HL-60 (cell line): ENCODE measurements at regions not wholly inside any gene's neighbourhood (a gene's known extent, or its start where the extent isn't known, plus 50 kb on each side); places are given as distances from the start of the nearest gene placed in this dataset.

ENCODE experiments used
- DNase-seq, 2 experiments: peaks; one replicate each; pipeline ENCODE4 v3.0.0-alpha.2; 2010 to 2020; ENCODE audit warnings: low read depth in 1 of 2, low spot score in 1 of 2
- H3K27ac ChIP-seq: fragments of 250-450 bp; sonication (Bioruptor Pico); replicated peaks from 2 replicates; pipeline ENCODE4 v1.5.1; 2020; ENCODE audit warnings: mild to moderate bottlenecking, moderate library complexity
- H3K27me3 ChIP-seq: fragments of 250-450 bp; sonication (Bioruptor Pico); 2 replicates; pipeline ENCODE4 v1.5.1; 2021; ENCODE audit warnings: mild to moderate bottlenecking, moderate library complexity; ENCODE audit not compliant: insufficient read depth, poor library complexity, severe bottlenecking
- H3K4me3 ChIP-seq: replicated peaks from 2 replicates; pipeline ENCODE4 v1.5.1; 2011; ENCODE audit warnings: mild to moderate bottlenecking, control low read depth, low read length; ENCODE audit not compliant: insufficient read depth
- GABPA ChIP-seq: IDR thresholded peaks from 2 replicates; pipeline ENCODE4 v1.6.1; 2012; ENCODE audit warnings: low read depth
- POLR2AphosphoS5 ChIP-seq: IDR thresholded peaks from 2 replicates; pipeline ENCODE4 v1.6.1; 2012; ENCODE audit warnings: low read depth
- SPI1 ChIP-seq: IDR thresholded peaks from 2 replicates; pipeline ENCODE4 v1.6.1; 2012; ENCODE audit warnings: low read depth, mild to moderate bottlenecking, borderline replicate concordance
- TF ChIP-seq, protein P1 (sequence below): IDR thresholded peaks from one replicate; pipeline ENCODE4 v1.5.1; 2011; ENCODE audit warnings: low read length, control low read depth, inconsistent platforms; ENCODE audit not compliant: insufficient read depth
- TF ChIP-seq, protein P2 (sequence below): IDR thresholded peaks from 2 replicates; pipeline ENCODE4 v1.6.1; 2012; ENCODE audit warnings: low read depth; ENCODE audit not compliant: insufficient replicate concordance

DNA sequence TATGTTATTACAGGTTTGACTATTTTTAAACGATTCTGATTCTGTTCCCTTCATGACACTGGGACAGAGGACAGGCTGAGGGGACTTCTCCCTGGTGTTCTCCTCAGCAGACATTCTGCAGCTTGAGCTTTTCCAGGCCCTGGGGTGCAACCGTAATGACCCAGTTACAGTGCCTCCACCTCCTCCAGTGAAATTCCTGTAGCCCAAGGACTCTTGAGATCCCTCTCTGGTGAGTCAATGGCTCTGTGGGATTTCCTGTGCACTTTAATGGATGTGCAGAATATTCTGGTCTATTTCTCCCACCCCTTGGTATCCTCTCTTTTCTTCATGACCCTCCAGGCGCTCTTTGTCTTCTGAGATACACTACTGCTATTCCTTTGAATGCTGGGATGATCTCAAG is 319.3 kb downstream of the INHBA start:
- Histone ChIP-seq H3K27ac (no peak overlapping the region), H3K27me3 (no peaks in the 10 kb centered on the region), H3K4me3 (no peak overlapping the region)
- DNase-seq = no peak
- TF ChIP-seq SPI1 (no peak), POLR2AphosphoS5 (no peak)
- TF ChIP-seq, protein P1, sequence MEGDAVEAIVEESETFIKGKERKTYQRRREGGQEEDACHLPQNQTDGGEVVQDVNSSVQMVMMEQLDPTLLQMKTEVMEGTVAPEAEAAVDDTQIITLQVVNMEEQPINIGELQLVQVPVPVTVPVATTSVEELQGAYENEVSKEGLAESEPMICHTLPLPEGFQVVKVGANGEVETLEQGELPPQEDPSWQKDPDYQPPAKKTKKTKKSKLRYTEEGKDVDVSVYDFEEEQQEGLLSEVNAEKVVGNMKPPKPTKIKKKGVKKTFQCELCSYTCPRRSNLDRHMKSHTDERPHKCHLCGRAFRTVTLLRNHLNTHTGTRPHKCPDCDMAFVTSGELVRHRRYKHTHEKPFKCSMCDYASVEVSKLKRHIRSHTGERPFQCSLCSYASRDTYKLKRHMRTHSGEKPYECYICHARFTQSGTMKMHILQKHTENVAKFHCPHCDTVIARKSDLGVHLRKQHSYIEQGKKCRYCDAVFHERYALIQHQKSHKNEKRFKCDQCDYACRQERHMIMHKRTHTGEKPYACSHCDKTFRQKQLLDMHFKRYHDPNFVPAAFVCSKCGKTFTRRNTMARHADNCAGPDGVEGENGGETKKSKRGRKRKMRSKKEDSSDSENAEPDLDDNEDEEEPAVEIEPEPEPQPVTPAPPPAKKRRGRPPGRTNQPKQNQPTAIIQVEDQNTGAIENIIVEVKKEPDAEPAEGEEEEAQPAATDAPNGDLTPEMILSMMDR = no peak

DNA sequence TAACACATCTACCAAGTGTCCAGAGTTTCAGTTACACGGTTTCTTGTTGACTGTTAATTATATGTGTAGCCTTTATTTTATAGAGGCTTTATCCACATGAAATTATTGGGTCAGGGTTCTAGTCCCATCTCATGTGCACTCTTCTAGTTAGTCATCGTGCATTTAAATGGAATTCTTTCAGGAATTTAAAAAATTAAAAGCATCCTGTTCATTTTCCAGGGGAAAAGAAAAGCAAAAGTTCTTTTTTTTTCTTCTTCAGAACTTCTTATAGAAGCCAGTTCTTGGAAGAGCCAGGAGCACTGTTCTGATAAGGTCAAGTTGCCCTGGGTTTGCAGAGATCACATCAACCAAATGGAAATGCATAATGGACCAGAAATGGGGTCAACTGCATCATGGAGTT is 324.7 kb downstream of the INHBA start:
- no peak for DNase-seq
- TF ChIP-seq, protein P2, sequence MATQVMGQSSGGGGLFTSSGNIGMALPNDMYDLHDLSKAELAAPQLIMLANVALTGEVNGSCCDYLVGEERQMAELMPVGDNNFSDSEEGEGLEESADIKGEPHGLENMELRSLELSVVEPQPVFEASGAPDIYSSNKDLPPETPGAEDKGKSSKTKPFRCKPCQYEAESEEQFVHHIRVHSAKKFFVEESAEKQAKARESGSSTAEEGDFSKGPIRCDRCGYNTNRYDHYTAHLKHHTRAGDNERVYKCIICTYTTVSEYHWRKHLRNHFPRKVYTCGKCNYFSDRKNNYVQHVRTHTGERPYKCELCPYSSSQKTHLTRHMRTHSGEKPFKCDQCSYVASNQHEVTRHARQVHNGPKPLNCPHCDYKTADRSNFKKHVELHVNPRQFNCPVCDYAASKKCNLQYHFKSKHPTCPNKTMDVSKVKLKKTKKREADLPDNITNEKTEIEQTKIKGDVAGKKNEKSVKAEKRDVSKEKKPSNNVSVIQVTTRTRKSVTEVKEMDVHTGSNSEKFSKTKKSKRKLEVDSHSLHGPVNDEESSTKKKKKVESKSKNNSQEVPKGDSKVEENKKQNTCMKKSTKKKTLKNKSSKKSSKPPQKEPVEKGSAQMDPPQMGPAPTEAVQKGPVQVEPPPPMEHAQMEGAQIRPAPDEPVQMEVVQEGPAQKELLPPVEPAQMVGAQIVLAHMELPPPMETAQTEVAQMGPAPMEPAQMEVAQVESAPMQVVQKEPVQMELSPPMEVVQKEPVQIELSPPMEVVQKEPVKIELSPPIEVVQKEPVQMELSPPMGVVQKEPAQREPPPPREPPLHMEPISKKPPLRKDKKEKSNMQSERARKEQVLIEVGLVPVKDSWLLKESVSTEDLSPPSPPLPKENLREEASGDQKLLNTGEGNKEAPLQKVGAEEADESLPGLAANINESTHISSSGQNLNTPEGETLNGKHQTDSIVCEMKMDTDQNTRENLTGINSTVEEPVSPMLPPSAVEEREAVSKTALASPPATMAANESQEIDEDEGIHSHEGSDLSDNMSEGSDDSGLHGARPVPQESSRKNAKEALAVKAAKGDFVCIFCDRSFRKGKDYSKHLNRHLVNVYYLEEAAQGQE = no peak
- TF ChIP-seq POLR2AphosphoS5 (no peak), SPI1 (no peak), GABPA (no peak)
- TF ChIP-seq, protein P1 = no peak

DNA sequence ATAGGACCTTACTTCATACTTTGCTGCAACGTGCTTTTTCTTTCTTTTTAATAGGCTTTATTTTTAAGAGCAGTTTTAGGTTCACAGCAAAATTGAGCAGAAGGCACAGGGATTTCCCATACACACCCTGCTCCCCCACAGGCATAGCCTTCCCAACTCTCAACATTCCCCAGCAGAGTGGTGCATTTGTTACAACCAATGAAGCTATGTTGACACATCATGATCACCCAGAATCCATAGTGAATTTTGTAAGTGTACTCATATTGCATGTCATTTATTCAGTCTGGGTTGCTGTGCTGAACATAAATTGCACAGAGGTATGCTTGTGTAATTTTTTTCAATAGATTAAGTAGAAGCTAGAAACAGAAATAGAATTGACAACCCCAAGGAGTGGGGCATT is 327.3 kb downstream of the INHBA start:
- H3K27ac ChIP-seq = no peak overlapping the region
- DNase-seq = no peak
- no peaks in the 10 kb centered on the region for H3K27me3 ChIP-seq
- no peak overlapping the region for H3K4me3 ChIP-seq
- TF ChIP-seq SPI1 = no peak
- TF ChIP-seq, protein P1 = no peak
- TF ChIP-seq GABPA = no peak
- TF ChIP-seq, protein P2 = no peak
- no peak for TF ChIP-seq POLR2AphosphoS5

More for the DNA sequence above, 324.7 kb downstream of the INHBA start:
- H3K27me3 ChIP-seq = no peaks in the 10 kb centered on the region
- H3K27ac ChIP-seq = no peak overlapping the region
- H3K4me3 ChIP-seq = no peak overlapping the region

DNA sequence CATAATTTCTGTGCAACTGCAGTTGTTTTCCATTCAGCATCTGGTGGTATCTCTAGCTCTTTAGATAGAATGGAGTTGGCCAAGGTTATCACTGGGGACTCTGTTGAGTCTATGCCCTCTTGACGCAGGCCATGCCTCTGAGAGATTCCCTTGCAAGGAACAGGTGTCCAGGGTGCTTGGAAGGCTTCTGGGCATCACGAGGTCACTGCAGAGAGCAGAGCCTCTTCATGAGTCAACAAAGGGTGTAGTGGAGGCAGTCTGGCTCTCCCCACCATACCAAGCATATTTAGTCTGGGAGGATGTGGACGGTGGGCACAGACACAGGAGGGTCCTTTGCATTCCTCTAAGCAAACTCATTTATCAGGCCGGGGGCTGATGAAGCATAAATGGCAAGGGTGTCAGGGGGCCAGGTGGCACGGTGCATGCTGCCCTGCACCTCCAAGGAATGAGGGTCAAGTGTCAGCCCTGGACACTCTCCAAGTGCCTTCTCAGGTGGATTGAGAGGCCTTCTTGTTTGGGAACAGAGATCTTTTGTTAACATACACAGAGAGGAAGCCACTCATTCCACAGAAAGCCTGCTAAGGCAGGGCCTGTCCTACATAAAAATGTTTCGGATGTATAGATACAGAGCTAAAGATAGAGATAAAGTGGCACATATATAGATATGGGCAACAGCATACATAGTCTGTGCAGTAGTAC is 328.6 kb downstream of the INHBA start:
- DNase-seq = no peak
- no peak overlapping the region for H3K4me3 ChIP-seq
- H3K27ac ChIP-seq = no peak overlapping the region
- no peak for TF ChIP-seq GABPA
- TF ChIP-seq, protein P1 = no peak
- TF ChIP-seq POLR2AphosphoS5 = no peak
- no peak for TF ChIP-seq SPI1
- TF ChIP-seq, protein P2 = no peak
- no peaks in the 10 kb centered on the region for H3K27me3 ChIP-seq
